Anterior cingulate cortex (tissue), 58 donors: ENCODE measurements at regions not wholly inside any gene's neighbourhood (a gene's known extent, or its start where the extent isn't known, plus 50 kb on each side); places are given as distances from the start of the nearest gene placed in this dataset.

Source experiments
- DNase-seq, 58 donors: peaks; one replicate each; lab custom pipeline; 2025; lab: John Stamatoyannopoulos, UW

GRCh38 chr5:141800617-141801016, 77.6 kb downstream of the PCDH1 start:
- no peak for DNase-seq

- no peak for DNase-seq
Observed at GRCh38 chr5:141799507-141800167, 78.6 kb downstream of the PCDH1 start.

- no peak for DNase-seq
Observed at GRCh38 chr5:141797425-141797824, 80.8 kb downstream of the PCDH1 start.

GRCh38 chr5:141795421-141795820, 82.8 kb downstream of the PCDH1 start:
- DNase-seq = no peak

- peak in 4 of 58 donors; percentile 5 to 20 (median 10) for DNase-seq
Observed at GRCh38 chr5:141793881-141794280, 84.3 kb downstream of the PCDH1 start.

- DNase-seq = no peak
Observed at GRCh38 chr5:141793403-141793802, 84.8 kb downstream of the PCDH1 start.

- no peak for DNase-seq
Observed at GRCh38 chr5:141790630-141791029, 87.6 kb downstream of the PCDH1 start.

GRCh38 chr5:141789330-141789729, 88.9 kb downstream of the PCDH1 start:
- no peak for DNase-seq

GRCh38 chr5:141788296-141788970, 89.8 kb downstream of the PCDH1 start:
- DNase-seq = no peak

GRCh38 chr5:141787376-141787775, 90.8 kb downstream of the PCDH1 start:
- no peak for DNase-seq

- DNase-seq = no peak
Observed at GRCh38 chr5:141786700-141787099, 91.5 kb downstream of the PCDH1 start.

GRCh38 chr5:141785711-141786110, 92.5 kb downstream of the PCDH1 start:
- DNase-seq = no peak

- DNase-seq = no peak
Observed at GRCh38 chr5:141785135-141785534, 93.1 kb downstream of the PCDH1 start.

GRCh38 chr5:141784529-141784928, 93.7 kb downstream of the PCDH1 start:
- no peak for DNase-seq

- no peak for DNase-seq
Observed at GRCh38 chr5:141783947-141784296, 94.3 kb downstream of the PCDH1 start.

- peak in 36 of 58 donors; percentile 16 to 74 (median 44) for DNase-seq
Observed at GRCh38 chr5:141783005-141783946, 94.9 kb downstream of the PCDH1 start.

- no peak for DNase-seq
Observed at GRCh38 chr5:141781910-141782309, 96.3 kb downstream of the PCDH1 start.

GRCh38 chr5:141780952-141781781, 97.0 kb downstream of the PCDH1 start:
- DNase-seq = peak in 1 of 58 donors; percentile 23

GRCh38 chr5:141780240-141780951, 97.8 kb downstream of the PCDH1 start:
- peak in 5 of 58 donors; percentile 5 to 24 (median 23) for DNase-seq
